HG02938 (cell line): ENCODE measurements at regions not wholly inside any gene's neighbourhood (a gene's known extent, or its start where the extent isn't known, plus 50 kb on each side); places are given as distances from the start of the nearest gene placed in this dataset.

Experiments used
- ATAC-seq: cut with Tn5 transposase; IDR thresholded peaks from one replicate; pipeline ENCODE4 v1.9.1; 2021; ENCODE audit warnings: mild to moderate bottlenecking, moderate library complexity; ENCODE audit not compliant: unreplicated experiment

DNA sequence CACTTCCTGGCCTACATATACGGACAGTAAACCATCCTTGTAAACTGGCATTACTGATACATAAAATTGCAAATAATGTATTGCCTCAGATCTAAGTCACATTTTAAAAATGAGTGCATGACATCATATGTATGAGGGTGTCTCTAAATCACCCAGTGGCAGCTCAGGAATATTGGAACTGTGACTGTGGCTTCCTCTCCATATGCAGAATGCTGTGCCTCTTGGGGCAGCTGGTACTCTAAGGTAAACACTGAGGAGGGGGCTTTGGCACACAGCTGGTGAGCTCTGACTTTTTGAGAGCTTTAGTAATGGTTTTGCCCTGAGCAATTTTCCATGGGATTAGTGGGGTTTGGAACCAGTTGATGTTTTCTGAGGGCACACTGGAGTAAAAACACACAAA, 263.7 kb downstream of the BMP4 start:
- ATAC-seq = no peak

DNA sequence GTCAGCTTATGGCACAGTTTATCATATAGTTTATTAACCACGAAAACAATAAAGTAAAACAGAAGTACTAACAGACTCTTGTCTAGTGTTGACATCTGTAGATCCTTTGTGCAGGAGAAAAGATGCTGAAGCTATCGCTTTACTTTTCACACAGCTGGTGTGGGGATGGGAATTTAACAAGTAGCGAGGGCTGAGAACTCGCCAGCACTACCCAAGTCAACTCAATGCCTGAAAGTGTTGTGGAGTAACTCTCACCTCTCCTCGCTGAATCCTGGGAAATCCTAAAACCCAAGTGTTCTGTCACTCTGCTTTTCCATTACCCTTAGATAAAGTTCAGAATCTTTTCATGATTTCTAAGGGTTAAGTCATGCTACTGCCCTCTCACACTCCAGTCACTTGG, 264.2 kb downstream of the BMP4 start:
- ATAC-seq = no peak

DNA sequence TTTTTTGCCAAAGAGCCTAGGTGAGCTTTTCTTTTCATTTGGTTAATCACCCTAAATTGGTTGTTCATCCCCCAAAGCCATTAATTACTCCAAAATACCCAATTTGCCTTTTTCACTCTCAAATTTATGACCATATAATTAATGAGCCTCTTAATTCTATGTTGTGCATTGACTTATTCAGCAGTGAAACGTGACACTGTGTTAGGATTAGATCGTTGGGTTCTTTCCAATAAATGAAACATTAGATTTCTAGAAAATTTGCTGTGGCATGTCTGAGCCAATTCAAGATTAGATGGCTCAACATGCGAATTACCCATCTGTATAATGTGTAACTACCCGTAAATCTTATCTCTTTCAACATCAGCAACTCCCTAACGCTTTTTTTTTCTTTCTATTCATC, 273.4 kb downstream of the BMP4 start:
- no peak for ATAC-seq

DNA sequence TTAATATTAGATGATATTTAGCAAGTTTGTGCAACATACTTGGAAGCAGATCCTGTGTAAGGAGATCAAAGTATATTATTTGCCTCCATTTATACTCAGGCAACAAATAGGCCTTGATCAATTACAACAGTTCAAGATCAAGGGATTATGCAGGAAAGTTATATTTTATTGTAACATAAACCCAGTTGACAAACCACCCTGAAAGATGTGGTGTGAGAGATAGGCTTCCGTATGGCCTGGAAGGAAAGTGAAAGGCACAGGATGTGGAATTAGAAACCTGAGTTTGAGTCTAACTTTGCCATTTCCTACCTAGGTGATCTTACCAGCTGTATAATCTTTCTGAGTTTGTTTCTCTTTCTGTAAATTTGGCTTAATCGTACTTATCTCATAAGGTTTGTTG, 284.1 kb downstream of the BMP4 start:
- ATAC-seq = no peak

DNA sequence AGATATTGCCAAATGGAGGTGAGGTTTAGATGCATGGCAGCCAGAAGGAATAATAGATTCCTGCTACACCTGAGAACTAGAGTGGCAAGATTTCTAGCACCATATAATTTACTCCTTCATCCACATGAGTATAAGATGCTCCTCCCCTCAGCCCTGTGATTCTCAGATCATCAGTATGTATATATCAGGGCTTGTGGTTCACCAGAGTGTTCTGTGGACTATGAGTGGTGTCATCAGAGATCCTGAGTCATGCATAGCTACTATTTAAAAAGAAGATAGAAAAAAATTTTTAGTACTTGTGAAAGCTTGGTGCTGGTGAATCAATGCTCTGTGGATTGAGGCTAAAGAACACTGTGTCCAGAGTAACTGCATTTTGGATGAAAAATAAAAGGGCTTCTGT, 285.9 kb downstream of the BMP4 start:
- ATAC-seq = no peak

DNA sequence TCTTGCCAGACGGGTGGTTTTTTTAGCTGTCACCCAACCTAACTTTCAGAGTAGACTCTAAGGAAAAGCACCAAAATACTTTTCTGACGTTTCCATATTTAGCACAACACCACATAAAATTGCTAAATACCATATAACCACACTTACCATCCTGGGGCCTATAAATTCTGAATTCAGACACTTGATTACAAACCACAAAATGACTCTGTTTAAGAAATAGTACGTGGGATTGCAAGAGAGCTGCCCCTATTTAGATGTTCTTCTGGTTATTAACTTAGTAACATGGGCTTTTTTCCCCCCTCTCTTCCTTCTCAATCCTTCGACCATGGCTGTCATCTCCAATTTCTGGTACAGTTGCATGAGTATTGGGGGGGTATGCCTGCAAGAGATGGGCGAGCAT, 287.7 kb downstream of the BMP4 start:
- ATAC-seq = no peak

DNA sequence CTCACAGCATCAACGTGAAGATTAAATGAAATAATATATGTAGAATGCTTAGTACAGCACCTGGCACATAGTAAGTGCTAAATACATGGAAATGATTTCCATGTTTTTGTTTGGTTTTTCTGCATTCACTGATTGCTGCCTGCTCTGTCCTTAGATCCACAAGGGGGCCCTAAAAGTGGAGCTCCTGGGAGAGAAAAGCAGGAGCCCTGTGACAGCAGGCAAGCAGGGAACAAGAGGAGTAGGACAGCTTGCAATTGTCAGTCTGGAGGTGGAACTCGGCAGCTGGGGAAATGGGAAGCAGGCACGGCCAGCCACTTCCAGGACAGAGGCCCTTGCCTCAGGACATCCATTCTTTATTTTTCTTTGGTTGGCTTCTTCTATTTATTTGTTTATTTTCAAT, 292.9 kb downstream of the BMP4 start:
- no peak for ATAC-seq

DNA sequence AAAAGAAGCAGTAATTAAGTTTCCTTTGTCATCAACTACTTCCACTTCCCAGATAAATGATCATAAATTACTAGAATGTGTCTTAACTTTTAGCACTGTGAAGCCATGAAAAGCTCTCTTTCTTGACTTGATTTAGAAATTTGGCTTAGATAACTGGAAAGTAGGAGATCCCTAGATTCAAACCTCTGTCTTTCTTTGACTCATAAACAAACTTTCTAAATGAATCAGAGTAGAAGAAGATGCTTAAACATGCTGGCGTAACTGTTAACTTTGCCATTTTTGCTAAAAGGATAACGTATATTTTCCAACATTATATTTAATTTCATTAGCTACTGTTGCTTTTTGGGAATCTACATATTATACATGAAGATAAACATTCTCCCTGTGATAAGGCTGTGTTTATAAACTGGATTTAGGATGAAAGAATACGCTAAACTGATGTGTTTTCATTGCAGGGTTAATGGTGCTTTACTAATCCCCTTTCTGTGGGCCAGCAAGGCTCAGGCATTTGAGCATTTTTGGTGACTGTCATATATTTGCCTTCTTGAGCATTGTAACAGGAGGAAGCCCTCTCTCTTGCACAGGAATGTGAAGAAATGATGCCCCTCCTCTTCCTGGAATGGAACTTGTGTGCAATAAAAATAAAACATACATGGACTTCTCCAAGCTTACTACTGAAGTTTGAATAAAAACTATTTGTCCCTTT, 301.4 kb downstream of the BMP4 start:
- ATAC-seq = no peak

DNA sequence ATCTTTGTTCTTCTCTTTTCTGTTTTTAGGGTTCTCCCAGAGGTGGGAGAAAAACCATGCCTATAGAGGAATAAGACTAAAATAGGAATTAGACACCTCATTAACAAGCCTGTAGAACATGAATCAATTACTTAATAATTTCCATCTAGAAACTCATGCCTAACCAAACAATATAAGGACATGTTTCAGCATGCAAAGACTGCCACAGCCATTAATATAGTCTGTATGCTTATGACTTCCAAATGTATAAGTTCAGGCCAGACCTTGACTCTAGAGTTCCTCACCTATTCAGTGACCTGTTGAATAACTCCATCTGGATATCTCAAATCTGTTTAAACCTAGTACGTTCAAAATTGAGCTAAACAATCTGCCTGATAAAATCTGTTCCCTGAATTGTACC, 304.6 kb downstream of the BMP4 start:
- no peak for ATAC-seq

DNA sequence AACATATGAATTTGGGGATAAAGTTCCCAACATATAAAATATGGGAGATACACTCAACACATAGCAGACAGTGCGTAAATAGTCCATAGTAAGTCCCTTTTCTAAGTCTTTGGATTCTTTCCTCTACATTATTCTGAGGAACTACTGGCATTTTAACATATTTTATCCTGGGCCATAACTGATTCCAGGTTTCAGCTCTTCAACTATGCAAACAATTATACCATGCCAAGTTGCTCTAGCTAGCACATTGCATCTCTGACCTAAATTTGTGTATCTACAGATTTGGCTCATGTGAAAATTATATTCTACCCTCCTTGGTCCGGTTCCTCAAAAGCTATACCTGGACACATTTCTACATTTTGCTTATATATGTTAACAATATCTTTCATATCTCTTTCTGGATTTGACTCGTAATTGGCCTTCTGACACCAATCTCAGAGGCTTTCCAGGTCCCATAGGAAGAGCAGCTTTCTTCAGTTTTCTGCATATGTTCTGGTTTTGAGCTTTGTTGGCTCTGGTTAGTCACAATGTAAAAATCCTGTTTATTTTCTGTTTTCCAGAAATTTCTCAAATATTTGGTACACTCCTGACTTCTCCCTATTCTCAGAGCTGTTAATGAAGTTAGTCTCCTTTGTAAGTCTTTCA, 305.4 kb downstream of the BMP4 start:
- no peak for ATAC-seq

DNA sequence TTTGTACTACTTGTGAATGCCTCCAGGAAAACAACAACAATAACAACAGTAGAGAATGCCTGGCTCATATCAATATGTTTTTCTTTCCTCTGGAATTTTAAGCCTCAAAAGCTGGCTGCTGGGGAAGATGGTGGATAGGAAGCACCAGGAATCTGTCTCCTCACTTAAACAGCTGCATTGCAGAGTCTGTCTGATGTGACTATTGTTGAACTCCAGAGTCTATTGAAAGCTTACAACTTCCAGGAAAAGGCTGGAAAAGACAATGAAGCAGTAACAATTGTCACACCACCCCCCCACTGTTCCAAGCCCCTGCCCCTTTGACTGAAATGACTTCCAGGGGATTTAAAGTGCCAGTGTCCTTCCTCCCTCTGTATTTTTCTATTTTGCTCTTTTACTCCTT, 309.7 kb downstream of the BMP4 start:
- no peak for ATAC-seq

DNA sequence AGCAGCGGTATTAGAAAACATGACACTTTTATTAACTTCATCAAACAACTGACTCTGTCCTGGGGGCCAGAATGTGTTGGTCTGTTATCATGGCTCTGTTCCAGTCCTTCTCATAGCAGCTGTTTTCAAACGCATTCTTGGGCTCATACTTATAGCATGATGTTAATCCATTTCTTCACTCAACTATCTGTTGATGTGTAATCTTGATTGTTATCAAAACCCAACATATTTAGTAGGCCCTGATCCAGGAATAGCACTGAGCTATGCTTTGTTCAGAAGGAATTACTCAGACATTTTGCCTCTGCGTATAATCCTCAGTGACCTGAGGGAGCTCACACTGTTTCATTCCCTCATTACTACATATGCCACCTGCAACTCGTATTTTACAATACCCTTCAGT, 315.9 kb downstream of the BMP4 start:
- ATAC-seq = no peak

DNA sequence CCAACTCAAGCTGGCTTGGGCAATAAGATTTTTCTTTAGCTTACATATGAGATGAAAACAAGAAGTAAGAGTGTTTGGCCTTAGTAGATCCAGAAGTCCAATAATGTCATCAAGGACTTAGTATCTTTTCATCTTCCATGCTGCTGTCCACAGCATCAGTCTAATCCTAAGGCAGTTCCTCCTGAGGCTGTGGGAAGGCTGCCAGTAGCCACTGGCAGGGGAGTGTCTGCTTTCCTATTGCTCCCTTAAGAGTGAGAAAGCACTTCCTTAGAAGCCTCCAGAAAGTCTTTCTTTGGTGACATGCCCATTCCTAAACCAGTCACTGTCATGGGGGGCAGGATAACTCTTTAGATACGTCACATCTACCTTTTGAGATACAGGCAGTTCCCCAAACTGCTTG, 317.7 kb downstream of the BMP4 start:
- no peak for ATAC-seq

DNA sequence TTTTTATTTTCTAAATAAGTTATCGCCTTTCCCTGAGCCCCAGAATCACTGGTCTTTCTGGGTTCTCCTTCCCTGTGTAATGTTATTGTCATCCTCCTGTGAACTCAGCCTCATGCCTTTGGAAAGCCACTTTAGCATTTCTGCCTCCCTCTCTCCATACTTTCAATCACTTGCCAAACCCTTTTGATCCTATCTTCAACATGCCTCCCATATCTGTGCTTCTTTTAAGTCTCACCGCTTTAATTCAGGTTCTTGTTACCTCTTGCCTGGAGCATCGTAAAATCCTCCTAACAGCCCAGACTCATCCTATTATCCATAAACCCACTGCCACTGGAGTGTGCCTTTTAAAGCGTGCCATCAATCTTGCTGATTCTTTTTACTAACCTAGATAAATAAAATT, 321.8 kb downstream of the BMP4 start:
- no peak for ATAC-seq

DNA sequence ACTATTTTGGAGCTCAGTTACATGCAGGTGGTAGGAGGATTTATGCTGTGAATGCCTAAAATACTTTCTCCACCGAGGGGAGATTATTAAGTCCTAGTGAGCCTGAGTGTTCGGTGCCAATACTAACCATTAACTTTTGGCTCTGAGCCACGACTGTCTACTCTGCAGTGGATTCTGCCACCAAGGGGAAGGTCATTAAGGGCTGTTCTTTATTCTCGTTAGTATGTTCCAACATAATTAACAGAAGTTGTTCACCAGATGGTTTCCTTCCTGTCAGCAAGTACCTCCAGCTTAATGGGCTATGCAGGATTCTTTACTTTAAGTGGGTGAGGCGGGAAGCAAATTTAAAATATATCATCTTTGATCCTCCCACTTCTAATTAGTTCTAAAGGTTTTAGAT, 326.3 kb downstream of the BMP4 start:
- no peak for ATAC-seq

DNA sequence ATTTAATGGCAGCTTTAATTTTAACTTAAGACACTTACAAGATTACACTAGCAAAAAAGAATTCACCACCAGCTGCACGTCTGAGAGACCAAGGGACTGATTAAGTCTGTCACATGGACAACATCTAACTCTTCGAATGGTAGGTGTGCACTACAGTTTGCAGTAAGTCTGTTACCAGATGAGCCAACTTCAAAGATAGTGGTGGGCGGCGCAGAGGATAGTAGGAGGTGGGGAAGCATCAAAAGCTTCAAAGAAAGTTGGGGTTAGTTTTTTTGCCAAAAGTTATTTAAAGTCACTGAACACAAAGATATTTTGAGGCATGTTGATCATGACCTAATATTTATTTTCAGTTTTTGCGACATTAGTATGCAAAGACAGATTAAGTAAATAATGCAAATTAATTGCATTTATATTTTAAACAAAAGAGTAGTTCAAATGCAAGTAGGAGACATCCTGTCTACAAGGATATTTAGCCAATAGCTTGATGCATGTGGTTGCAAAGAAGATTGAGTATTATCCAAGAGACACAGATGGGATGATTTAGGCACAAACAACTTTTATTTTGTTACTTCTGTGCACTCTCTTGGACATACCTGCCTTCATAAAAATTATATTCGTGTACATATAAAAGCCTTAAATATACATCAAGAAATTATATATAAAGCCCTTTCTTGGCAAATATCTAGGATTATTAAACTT, 327.7 kb downstream of the BMP4 start:
- ATAC-seq = no peak

DNA sequence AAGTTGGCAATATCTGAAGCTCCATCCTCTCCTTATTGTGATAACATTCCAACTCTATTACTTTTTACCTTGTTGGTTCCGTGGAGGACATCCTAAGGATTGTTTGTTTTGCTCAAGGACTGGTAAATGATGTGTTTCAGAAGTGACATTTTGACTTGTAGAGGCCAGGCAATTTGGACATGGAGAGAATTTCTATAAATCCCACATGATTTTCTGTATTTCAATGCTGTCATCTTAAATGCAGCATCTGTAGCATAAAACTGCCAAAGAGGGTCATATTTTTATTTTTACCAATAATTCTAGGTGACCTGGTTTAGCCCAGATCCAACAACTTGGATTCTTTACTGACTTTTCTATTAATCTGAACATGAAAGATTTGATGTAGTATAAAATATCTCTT, 328.4 kb downstream of the BMP4 start:
- ATAC-seq = no peak

DNA sequence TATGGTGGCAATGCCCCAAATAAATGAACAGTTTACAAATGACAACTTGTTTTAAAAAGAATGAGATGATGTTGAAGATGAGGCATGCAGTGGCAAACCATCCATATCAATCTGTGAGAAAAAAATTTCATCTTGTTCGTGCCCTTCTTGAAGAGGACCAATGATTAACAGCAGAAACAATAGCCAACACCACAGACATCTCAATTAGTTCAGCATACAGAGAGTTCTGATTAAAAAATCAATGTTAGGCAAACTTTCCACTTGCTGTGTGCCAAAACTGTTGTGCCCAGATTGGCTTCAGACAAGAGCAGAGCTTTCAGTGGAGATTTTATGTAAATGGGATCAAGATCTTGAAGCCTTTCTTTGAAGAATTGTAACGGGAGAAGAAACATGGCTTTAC, 329.9 kb downstream of the BMP4 start:
- no peak for ATAC-seq

DNA sequence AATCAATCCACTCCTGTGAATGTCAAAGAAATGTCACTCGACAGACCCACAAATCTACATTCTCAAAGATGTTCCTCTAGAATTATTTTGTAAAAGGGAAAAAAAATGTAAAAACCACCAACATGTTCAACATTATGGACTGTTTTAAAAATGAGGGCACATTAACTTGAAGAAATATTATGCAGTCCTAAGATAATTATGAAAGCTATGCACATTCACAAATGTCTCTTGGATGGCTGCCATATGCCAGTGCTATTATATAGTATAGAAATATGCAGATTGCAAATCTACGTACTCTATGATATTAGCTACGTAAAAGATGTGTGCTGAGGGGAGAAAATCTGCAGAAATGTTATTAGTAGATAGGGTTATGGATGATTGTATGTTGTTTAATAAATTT, 334.2 kb downstream of the BMP4 start:
- ATAC-seq = no peak

DNA sequence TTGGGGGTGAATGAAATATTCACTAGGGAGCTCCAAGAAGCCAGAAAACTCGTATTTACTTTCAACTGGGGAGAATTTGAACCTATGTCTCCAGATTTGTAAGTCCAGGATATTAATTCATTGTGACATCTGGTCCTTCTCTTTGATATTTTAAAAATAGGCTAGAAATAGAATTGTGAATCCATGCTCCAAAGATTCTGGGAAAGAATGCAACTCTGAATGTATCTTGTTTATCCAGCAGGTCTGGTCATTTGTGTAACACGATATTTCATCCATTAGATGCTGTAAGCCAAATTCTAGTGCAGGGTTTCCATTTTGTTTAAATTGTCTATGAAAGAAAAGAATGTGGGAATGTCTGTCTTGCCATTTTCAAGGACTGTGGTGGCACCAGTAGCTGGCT, 334.7 kb downstream of the BMP4 start:
- ATAC-seq = no peak

DNA sequence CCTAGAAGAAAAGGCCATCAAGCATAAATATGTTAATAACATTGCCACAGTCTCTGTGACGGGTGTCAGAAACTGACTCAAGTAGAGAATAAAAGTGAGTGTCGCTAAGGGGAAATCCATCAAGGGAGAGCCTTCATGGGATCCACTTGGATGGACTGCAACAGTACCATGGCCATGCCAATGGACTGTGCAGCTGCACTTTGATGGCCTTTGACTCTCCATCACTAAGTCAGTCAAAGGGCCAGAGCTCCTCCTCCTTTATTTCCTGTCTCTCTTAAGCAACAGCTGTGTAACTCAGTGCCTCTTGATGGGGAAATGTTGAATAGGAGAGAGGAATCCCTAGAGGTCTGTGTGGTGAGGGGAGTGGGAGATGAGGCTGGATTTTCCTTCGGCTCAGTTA, 335.2 kb downstream of the BMP4 start:
- no peak for ATAC-seq

DNA sequence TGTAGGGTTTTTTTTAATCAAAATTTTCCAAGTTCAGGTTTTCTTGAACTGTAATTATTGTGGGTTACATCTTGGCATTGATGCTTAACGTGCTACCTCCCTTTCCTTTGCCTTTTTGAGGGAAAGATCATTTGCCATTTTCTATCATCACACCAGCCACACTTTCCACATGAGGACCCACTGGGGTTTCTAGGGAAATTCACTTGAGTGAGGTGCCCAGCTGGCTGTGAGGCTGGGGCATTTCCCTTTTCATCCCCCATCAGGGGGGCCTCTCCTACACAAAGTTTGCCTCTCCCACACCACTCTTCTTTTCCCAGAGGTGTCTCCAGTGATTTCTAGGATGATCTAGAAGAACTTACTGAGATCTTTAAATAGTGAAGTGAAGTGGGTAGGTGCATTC, 335.7 kb downstream of the BMP4 start:
- ATAC-seq = no peak
